HG03469 (cell line): ENCODE measurements at regions not wholly inside any gene's neighbourhood (a gene's known extent, or its start where the extent isn't known, plus 50 kb on each side); places are given as distances from the start of the nearest gene placed in this dataset.

Experiments
- ATAC-seq: cut with Tn5 transposase; IDR thresholded peaks from one replicate; pipeline ENCODE4 v1.9.1; 2021; ENCODE audit warnings: mild to moderate bottlenecking, moderate library complexity, moderate number of reproducible peaks; ENCODE audit not compliant: unreplicated experiment

- ATAC-seq = no peak
Measured at GRCh38 chr11:92812841-92813240, 156.6 kb upstream of the MTNR1B start.

GRCh38 chr11:92819830-92820229 lies 149.6 kb upstream of the MTNR1B start:
- ATAC-seq = no peak

GRCh38 chr11:92820860-92821259 lies 148.6 kb upstream of the MTNR1B start:
- no peak for ATAC-seq

- ATAC-seq = no peak
Measured at GRCh38 chr11:92822410-92822809, 147.0 kb upstream of the MTNR1B start.

GRCh38 chr11:92826136-92826535 lies 143.3 kb upstream of the MTNR1B start:
- ATAC-seq = no peak

- no peak for ATAC-seq
Measured at GRCh38 chr11:92826603-92827002, 142.8 kb upstream of the MTNR1B start.

GRCh38 chr11:92827132-92827531 lies 142.3 kb upstream of the MTNR1B start:
- ATAC-seq = no peak

- no peak for ATAC-seq
Measured at GRCh38 chr11:92828556-92828955, 140.9 kb upstream of the MTNR1B start.

- ATAC-seq = no peak
Measured at GRCh38 chr11:92829121-92829520, 140.3 kb upstream of the MTNR1B start.

- ATAC-seq = no peak
Measured at GRCh38 chr11:92829671-92830070, 139.8 kb upstream of the MTNR1B start.

- no peak for ATAC-seq
Measured at GRCh38 chr11:92830377-92831155, 138.9 kb upstream of the MTNR1B start.

GRCh38 chr11:92834296-92835020 lies 135.0 kb upstream of the MTNR1B start:
- ATAC-seq = no peak

GRCh38 chr11:92837595-92837994 lies 131.9 kb upstream of the MTNR1B start:
- no peak for ATAC-seq

- no peak for ATAC-seq
Measured at GRCh38 chr11:92838759-92839310, 130.6 kb upstream of the MTNR1B start.

GRCh38 chr11:92839450-92839849 lies 130.0 kb upstream of the MTNR1B start:
- no peak for ATAC-seq

- no peak for ATAC-seq
Measured at GRCh38 chr11:92841719-92842118, 127.7 kb upstream of the MTNR1B start.

- ATAC-seq = no peak
Measured at GRCh38 chr11:92843455-92843854, 126.0 kb upstream of the MTNR1B start.

- no peak for ATAC-seq
Measured at GRCh38 chr11:92844197-92844596, 125.3 kb upstream of the MTNR1B start.

- no peak for ATAC-seq
Measured at GRCh38 chr11:92845390-92845789, 124.1 kb upstream of the MTNR1B start.

- no peak for ATAC-seq
Measured at GRCh38 chr11:92845805-92846204, 123.6 kb upstream of the MTNR1B start.

- no peak for ATAC-seq
Measured at GRCh38 chr11:92846491-92847125, 122.8 kb upstream of the MTNR1B start.

GRCh38 chr11:92848578-92848977 lies 120.9 kb upstream of the MTNR1B start:
- no peak for ATAC-seq
